ENCODE measurements at regions not wholly inside any gene's neighbourhood (a gene's known extent, or its start where the extent isn't known, plus 50 kb on each side); places are given as distances from the start of the nearest gene placed in this dataset.

GRCh38 chr20:22525821-22526220 is 58.6 kb downstream of the FOXA2 start:
- no peaks in the 10 kb centered on the region for H3K79me2 ChIP-seq (ENCODE audit: control insufficient read depth in 1 of 2, insufficient read depth in 2 of 2, low read length in 2 of 2)
- no peak overlapping the region for H3K27ac ChIP-seq (ENCODE audit: low read depth, low read length)
- no peak overlapping the region for H2BK5ac ChIP-seq (ENCODE audit: low read depth, low read length)
- H3K4me2 ChIP-seq (ENCODE audit: insufficient read depth in 1 of 2, low read depth in 2 of 2, low read length in 2 of 2), result no peak overlapping the region
- H3K9me3 ChIP-seq (ENCODE audit: insufficient read depth in 2 of 2, low read depth in 1 of 2, low read length in 1 of 2), result no peaks in the 10 kb centered on the region
- WGBS, 2 experiments (ENCODE audit: extremely low coverage in 1 of 2, insufficient coverage in 1 of 2, insufficient read length in 1 of 2, insufficient replicate concordance in 2 of 2, low coverage in 1 of 2, low lambda C conversion rate in 2 of 2, missing lambda C conversion rate in 1 of 2), result 88% methylated on average over 7 of the region's 7 CpGs; no CpG with 5 or more reads in 1 of the 2 experiments
- no peak overlapping the region for H3K4ac ChIP-seq (replicated peaks; ENCODE audit: insufficient read length, low read depth, low read length)
- H4K8ac ChIP-seq (ENCODE audit: extremely low read depth, insufficient read depth, low read length), result no peak overlapping the region
- ChIA-PET CTCF (ENCODE audit: partially characterized antibody) (no interaction called here), POLR2A (ENCODE audit: partially characterized antibody) (no interaction called here)
- H3K23ac ChIP-seq (ENCODE audit: insufficient read length), result no peak overlapping the region
- H3K79me1 ChIP-seq (ENCODE audit: low read depth, low read length), result no peaks in the 10 kb centered on the region
- no peaks in the 10 kb centered on the region for H3K27me3 ChIP-seq (replicated peaks in 1 of 4; ENCODE audit: control insufficient read depth in 3 of 4, extremely low read depth in 1 of 4, insufficient read depth in 3 of 4, low read length in 3 of 4)
- H3K36me3 ChIP-seq (ENCODE audit: control insufficient read depth in 2 of 4, insufficient read depth in 4 of 4, low read length in 3 of 4), result no peaks in the 10 kb centered on the region
- no peak overlapping the region for H4K91ac ChIP-seq (replicated peaks; ENCODE audit: insufficient read length, low read length)
- no peak overlapping the region for H2BK20ac ChIP-seq (ENCODE audit: low read length)
- H2AK5ac ChIP-seq (ENCODE audit: low read depth, low read length), result no peak overlapping the region
- H3K23me2 ChIP-seq (ENCODE audit: low read depth, low read length), result no peaks in the 10 kb centered on the region
- no peak overlapping the region for H3K14ac ChIP-seq (ENCODE audit: insufficient read length)
- H2BK15ac ChIP-seq (ENCODE audit: low read length), result no peak overlapping the region
- no peak overlapping the region for H2BK120ac ChIP-seq (replicated peaks; ENCODE audit: low read depth, low read length)
- H3K4me1 ChIP-seq (replicated peaks in 1 of 4; ENCODE audit: control insufficient read depth in 3 of 4, insufficient read depth in 4 of 4, low read length in 3 of 4), result peaks cover 0 to 7% (median 3%) of the 10 kb centered on the region in 4 experiments; a peak in 3 of 7 replicates
- no peak overlapping the region for H3K18ac ChIP-seq (ENCODE audit: extremely low read depth, low read length)
- H2AFZ ChIP-seq (ENCODE audit: low read length), result no peak overlapping the region
- no peaks in the 10 kb centered on the region for H4K20me1 ChIP-seq (replicated peaks in 1 of 2; ENCODE audit: control insufficient read depth in 1 of 2, insufficient read depth in 2 of 2, low read length in 2 of 2)
- DNase-seq (ENCODE audit: low read depth in 1 of 2, low spot score in 2 of 2) (peak in 1 of 2 experiments; percentile 20), FAIRE-seq (no peak)
- no peak overlapping the region for H4K5ac ChIP-seq (ENCODE audit: insufficient read length, low read depth, low read length)
- H3K56ac ChIP-seq (replicated peaks; ENCODE audit: insufficient read length, low read depth, low read length), result no peak overlapping the region
- H2BK12ac ChIP-seq (ENCODE audit: low read depth, low read length), result no peak overlapping the region
- H3K4me3 ChIP-seq (ENCODE audit: extremely low read depth in 1 of 4, insufficient read depth in 2 of 4, low read depth in 3 of 4, low read length in 4 of 4), result no peak overlapping the region
- no peak overlapping the region for H3K9ac ChIP-seq (replicated peaks in 1 of 4; ENCODE audit: extremely low read depth in 1 of 4, low read depth in 3 of 4, low read length in 3 of 4)
- TF ChIP-seq NANOG (IDR thresholded peaks at IDR 0.05; ENCODE audit: insufficient read depth, low read depth, low read length, poor library complexity, severe bottlenecking), result no peak
- TF ChIP-seq TBP (IDR thresholded peaks at IDR 0.05; ENCODE audit: low read depth, low read length), result no peak
- no peak for TF ChIP-seq SRF (IDR thresholded peaks at IDR 0.05; ENCODE audit: low read depth, low read length)
- TF ChIP-seq RAD21 (IDR thresholded peaks at IDR 0.05 in 1 of 2, conservative IDR thresholded peaks at IDR 0.05 in 1 of 2; ENCODE audit: low read depth in 2 of 2, low read length in 2 of 2), result no peak
- TF ChIP-seq JUN (IDR thresholded peaks at IDR 0.05; ENCODE audit: low read depth, low read length), result no peak
- no peak for TF ChIP-seq CBX8 (IDR thresholded peaks at IDR 0.05; ENCODE audit: borderline replicate concordance, low read depth, low read length)
- no peak for TF ChIP-seq GTF2F1 (IDR thresholded peaks at IDR 0.05; ENCODE audit: borderline replicate concordance, low read depth, low read length)
- no peak for TF ChIP-seq SAP30 (IDR thresholded peaks at IDR 0.05; ENCODE audit: insufficient read depth, insufficient replicate concordance, low read length)
- TF ChIP-seq JUND (IDR thresholded peaks at IDR 0.05; ENCODE audit: low read length), result no peak
- no peak for TF ChIP-seq KDM4A (IDR thresholded peaks at IDR 0.05; ENCODE audit: low read depth, low read length, severe bottlenecking)
- no peak for TF ChIP-seq RNF2 (IDR thresholded peaks at IDR 0.05; ENCODE audit: borderline replicate concordance, low read depth, low read length, missing control alignments, poor library complexity, severe bottlenecking)
- no peak for TF ChIP-seq HDAC2 (IDR thresholded peaks at IDR 0.05; ENCODE audit: borderline replicate concordance in 1 of 2, low read depth in 2 of 2, low read length in 2 of 2)
- TF ChIP-seq YY1 (IDR thresholded peaks at IDR 0.05; ENCODE audit: low read depth, low read length), result no peak

All from H1 (cell line).